ENCODE measurements at regions not wholly inside any gene's neighbourhood (a gene's known extent, or its start where the extent isn't known, plus 50 kb on each side); places are given as distances from the start of the nearest gene placed in this dataset.

- H2BK120ac ChIP-seq (ENCODE audit: low read depth, low read length), result no peak overlapping the region
- no peak overlapping the region for H3K23ac ChIP-seq (ENCODE audit: low read depth, low read length)
- H3K36me3 ChIP-seq (ENCODE audit: control insufficient read depth, insufficient read depth, low read length), result no peaks in the 10 kb centered on the region
- intact Hi-C loops (cut with micrococcal nuclease), result no loop called here
- no peak overlapping the region for H2AK5ac ChIP-seq (ENCODE audit: low read depth, low read length)
- no peak overlapping the region for H3K14ac ChIP-seq (replicated peaks; ENCODE audit: low read depth, low read length)
- H3K9ac ChIP-seq (ENCODE audit: low read depth, low read length), result no peak overlapping the region
- no peak overlapping the region for H3K4me3 ChIP-seq (ENCODE audit: insufficient read depth, low read depth, low read length)
- no peaks in the 10 kb centered on the region for H4K20me1 ChIP-seq (ENCODE audit: insufficient read depth, low read length)
- dilution Hi-C loops (cut with HindIII; ENCODE audit: low sequenced_read_pairs, unreplicated experiment), result no loop called here
- no peak overlapping the region for H2BK15ac ChIP-seq (ENCODE audit: low read depth, low read length)
- H3K18ac ChIP-seq (ENCODE audit: low read depth, low read length), result no peak overlapping the region
- H3K4me2 ChIP-seq (ENCODE audit: low read depth, low read length), result no peak overlapping the region
- H3K9me3 ChIP-seq (ENCODE audit: control insufficient read depth, insufficient read depth, low read length), result no peaks in the 10 kb centered on the region
- BruUV-seq (replicated peaks), result no TSS peak
- no peak for ATAC-seq (ENCODE audit: low read depth)
- no peak overlapping the region for H4K5ac ChIP-seq (ENCODE audit: low read depth, low read length)
- H3K9me1 ChIP-seq (ENCODE audit: insufficient read depth, low read length), result no peaks in the 10 kb centered on the region
- H4K8ac ChIP-seq (ENCODE audit: low read depth in 2 of 2, low read length in 2 of 2), result no peak overlapping the region
- no peak overlapping the region for H3K4ac ChIP-seq (ENCODE audit: low read depth, low read length)
- WGBS, 2 experiments (ENCODE audit: extremely low coverage in 2 of 2, insufficient read length in 1 of 2), result no CpG with 5 or more reads among the region's 1 CpG
- H2BK20ac ChIP-seq (ENCODE audit: low read depth, low read length), result no peak overlapping the region
- no peak overlapping the region for H3K56ac ChIP-seq (ENCODE audit: extremely low read depth, insufficient read depth, low read length)
- no peak overlapping the region for H3K27ac ChIP-seq (ENCODE audit: insufficient read depth, low read length)
- no peaks in the 10 kb centered on the region for H3K27me3 ChIP-seq (ENCODE audit: control insufficient read depth, insufficient read depth, low read length)
- in situ Hi-C loops (cut with MboI; ENCODE audit: low sequenced_read_pairs), result loop anchor here (10.0 kb wide), 1 partner anchor 62 kb away; no protein-coding TSS in a partner anchor
- H2AFZ ChIP-seq (replicated peaks; ENCODE audit: low read length, poor library complexity), result no peak overlapping the region
- POLR2A ChIA-PET (ENCODE audit: unreplicated experiment), result no interaction called here
- no peak for DNase-seq
- CTCF ChIA-PET, result no interaction called here
- H3K4me1 ChIP-seq (ENCODE audit: control insufficient read depth, insufficient read depth, low read length), result no peaks in the 10 kb centered on the region
- H2BK5ac ChIP-seq (ENCODE audit: low read depth, low read length, poor library complexity, severe bottlenecking), result no peak overlapping the region
- no peaks in the 10 kb centered on the region for H3K79me1 ChIP-seq (ENCODE audit: low read depth in 1 of 2, low read length in 2 of 2)
- H4K91ac ChIP-seq (ENCODE audit: insufficient read depth, low read depth, low read length), result no peak overlapping the region
- no peak overlapping the region for H2AK9ac ChIP-seq (replicated peaks; ENCODE audit: low read depth, low read length, poor library complexity)
- TF ChIP-seq MAZ (IDR thresholded peaks at IDR 0.05; ENCODE audit: borderline replicate concordance, low read depth, low read length), result no peak
- no peak for TF ChIP-seq RFX5 (IDR thresholded peaks at IDR 0.05; ENCODE audit: low read depth, low read length)
- TF ChIP-seq USF2 (IDR thresholded peaks at IDR 0.05; ENCODE audit: low read depth, low read length), result no peak
- TF ChIP-seq, protein P1, sequence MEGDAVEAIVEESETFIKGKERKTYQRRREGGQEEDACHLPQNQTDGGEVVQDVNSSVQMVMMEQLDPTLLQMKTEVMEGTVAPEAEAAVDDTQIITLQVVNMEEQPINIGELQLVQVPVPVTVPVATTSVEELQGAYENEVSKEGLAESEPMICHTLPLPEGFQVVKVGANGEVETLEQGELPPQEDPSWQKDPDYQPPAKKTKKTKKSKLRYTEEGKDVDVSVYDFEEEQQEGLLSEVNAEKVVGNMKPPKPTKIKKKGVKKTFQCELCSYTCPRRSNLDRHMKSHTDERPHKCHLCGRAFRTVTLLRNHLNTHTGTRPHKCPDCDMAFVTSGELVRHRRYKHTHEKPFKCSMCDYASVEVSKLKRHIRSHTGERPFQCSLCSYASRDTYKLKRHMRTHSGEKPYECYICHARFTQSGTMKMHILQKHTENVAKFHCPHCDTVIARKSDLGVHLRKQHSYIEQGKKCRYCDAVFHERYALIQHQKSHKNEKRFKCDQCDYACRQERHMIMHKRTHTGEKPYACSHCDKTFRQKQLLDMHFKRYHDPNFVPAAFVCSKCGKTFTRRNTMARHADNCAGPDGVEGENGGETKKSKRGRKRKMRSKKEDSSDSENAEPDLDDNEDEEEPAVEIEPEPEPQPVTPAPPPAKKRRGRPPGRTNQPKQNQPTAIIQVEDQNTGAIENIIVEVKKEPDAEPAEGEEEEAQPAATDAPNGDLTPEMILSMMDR (conservative IDR thresholded peaks at IDR 0.05; ENCODE audit: low read depth, low read length), result no peak
- TF ChIP-seq CEBPB (IDR thresholded peaks at IDR 0.05; ENCODE audit: low read depth, low read length), result no peak
- no peak for TF ChIP-seq NFE2L2 (IDR thresholded peaks at IDR 0.05; ENCODE audit: low read depth, low read length)
- no peak for TF ChIP-seq POLR2A (IDR thresholded peaks at IDR 0.05; ENCODE audit: low read depth, low read length)
- no peak for TF ChIP-seq CHD1 (IDR thresholded peaks at IDR 0.05; ENCODE audit: low read depth, low read length)
- TF ChIP-seq MXI1 (IDR thresholded peaks at IDR 0.05; ENCODE audit: borderline replicate concordance, low read depth, low read length), result no peak
- TF ChIP-seq MAFK (IDR thresholded peaks at IDR 0.05; ENCODE audit: low read depth, low read length), result no peak
- no peak for TF ChIP-seq BHLHE40 (IDR thresholded peaks at IDR 0.05; ENCODE audit: low read depth, low read length)
- TF ChIP-seq RAD21 (IDR thresholded peaks at IDR 0.05; ENCODE audit: low read length), result no peak
- no peak for TF ChIP-seq ELK1 (IDR thresholded peaks at IDR 0.05; ENCODE audit: borderline replicate concordance, low read depth, low read length)
- no peak for TF ChIP-seq RCOR1 (IDR thresholded peaks at IDR 0.05; ENCODE audit: insufficient replicate concordance, low read length)
- TF ChIP-seq FOS (IDR thresholded peaks at IDR 0.05; ENCODE audit: low read depth, low read length), result no peak
- TF ChIP-seq SMC3 (IDR thresholded peaks at IDR 0.05; ENCODE audit: low read depth, low read length), result no peak
These were observed 415.0 kb downstream of the ANXA1 start for GRCh38 chr9:73566627-73567026.

Data from IMR-90 (cell line).